ENCODE measurements at regions not wholly inside any gene's neighbourhood (a gene's known extent, or its start where the extent isn't known, plus 50 kb on each side); places are given as distances from the start of the nearest gene placed in this dataset.

DNA sequence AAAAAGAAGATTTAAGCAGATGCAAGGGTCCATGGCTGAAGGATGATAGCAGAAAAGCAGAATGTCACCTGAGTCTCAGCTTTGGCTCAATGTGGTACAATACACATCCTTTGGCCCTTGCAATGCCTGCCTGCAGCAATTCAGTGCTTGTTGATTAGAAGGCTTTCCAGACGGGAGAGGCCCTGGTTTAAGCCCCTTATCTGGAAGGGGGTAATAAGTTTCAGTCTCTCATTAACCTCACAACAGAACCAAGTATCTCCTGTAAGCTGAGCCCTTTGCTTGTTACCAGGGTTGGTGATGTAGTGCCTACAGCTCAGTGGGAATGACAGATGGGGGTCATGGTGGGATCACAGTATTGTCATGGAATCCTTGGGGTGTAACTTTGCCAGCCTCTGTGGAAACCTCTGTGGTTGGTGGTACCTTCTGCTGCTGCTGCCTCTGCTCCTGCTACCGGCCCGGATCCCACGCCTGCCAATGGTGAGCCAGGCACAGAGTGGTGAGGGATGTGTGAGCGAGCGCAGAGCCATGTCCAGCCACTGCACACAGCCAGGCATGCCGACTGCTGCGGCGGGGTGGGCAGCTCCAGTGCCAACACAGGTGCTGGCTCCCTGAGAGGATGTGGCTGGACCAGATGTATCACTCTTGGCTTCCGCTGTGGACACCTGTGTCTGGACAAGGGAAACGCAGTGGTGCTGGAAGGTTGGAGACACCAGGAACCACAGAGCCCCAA lies 81.2 kb downstream of the ADRA2C start:
- Histone ChIP-seq H3K27me3 (ENCODE audit: control insufficient read depth, extremely low read depth, insufficient read depth, low read length) (peaks cover 3% of the 10 kb centered on the region), H4K20me1 (ENCODE audit: control insufficient read depth, extremely low read depth, insufficient read depth, low read length) (no peaks in the 10 kb centered on the region), H3K9ac (ENCODE audit: control insufficient read depth, extremely low read depth, insufficient read depth, low read length) (no peak overlapping the region), H3K79me2 (ENCODE audit: control insufficient read depth, insufficient read depth, low read length) (no peaks in the 10 kb centered on the region), H3K27ac (ENCODE audit: control insufficient read depth, insufficient read depth, low read length) (no peak overlapping the region), H3K36me3 (ENCODE audit: control insufficient read depth in 2 of 2, extremely low read depth in 1 of 2, insufficient read depth in 2 of 2, low read length in 2 of 2) (no peaks in the 10 kb centered on the region), H3K9me3 (ENCODE audit: control insufficient read depth, low read depth, low read length) (peaks cover 2% of the 10 kb centered on the region), H3K9me1 (ENCODE audit: control insufficient read depth, extremely low read depth, insufficient read depth, low read length) (no peaks in the 10 kb centered on the region), H3K4me2 (ENCODE audit: control insufficient read depth, extremely low read depth, insufficient read depth, low read depth, low read length) (no peak overlapping the region), H3K4me3 (ENCODE audit: control insufficient read depth in 2 of 3, extremely low read depth in 1 of 3, insufficient read depth in 2 of 3, low read depth in 1 of 3, low read length in 3 of 3) (no peak overlapping the region), H2AFZ (ENCODE audit: control insufficient read depth, low read length) (no peak overlapping the region), H3K4me1 (ENCODE audit: control insufficient read depth, extremely low read depth, insufficient read depth, low read length) (no peaks in the 10 kb centered on the region)
- dilution Hi-C loops (cut with MboI; ENCODE audit: extremely low pct_ligation_motif_present, low sequenced_read_pairs): no loop called here
- DNase-seq (ENCODE audit: low read depth, low spot score) (no peak), FAIRE-seq (no peak)
- TF ChIP-seq, protein P1, sequence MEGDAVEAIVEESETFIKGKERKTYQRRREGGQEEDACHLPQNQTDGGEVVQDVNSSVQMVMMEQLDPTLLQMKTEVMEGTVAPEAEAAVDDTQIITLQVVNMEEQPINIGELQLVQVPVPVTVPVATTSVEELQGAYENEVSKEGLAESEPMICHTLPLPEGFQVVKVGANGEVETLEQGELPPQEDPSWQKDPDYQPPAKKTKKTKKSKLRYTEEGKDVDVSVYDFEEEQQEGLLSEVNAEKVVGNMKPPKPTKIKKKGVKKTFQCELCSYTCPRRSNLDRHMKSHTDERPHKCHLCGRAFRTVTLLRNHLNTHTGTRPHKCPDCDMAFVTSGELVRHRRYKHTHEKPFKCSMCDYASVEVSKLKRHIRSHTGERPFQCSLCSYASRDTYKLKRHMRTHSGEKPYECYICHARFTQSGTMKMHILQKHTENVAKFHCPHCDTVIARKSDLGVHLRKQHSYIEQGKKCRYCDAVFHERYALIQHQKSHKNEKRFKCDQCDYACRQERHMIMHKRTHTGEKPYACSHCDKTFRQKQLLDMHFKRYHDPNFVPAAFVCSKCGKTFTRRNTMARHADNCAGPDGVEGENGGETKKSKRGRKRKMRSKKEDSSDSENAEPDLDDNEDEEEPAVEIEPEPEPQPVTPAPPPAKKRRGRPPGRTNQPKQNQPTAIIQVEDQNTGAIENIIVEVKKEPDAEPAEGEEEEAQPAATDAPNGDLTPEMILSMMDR (optimal IDR thresholded peaks at IDR 0.05 in 1 of 3, IDR thresholded peaks at IDR 0.05 in 1 of 3, conservative IDR thresholded peaks at IDR 0.05 in 1 of 3; ENCODE audit: extremely low read depth in 1 of 3, insufficient read depth in 2 of 3, low read length in 3 of 3): no peak
- TF ChIP-seq EZH2 (IDR thresholded peaks at IDR 0.05; ENCODE audit: low read length): no peak

DNA sequence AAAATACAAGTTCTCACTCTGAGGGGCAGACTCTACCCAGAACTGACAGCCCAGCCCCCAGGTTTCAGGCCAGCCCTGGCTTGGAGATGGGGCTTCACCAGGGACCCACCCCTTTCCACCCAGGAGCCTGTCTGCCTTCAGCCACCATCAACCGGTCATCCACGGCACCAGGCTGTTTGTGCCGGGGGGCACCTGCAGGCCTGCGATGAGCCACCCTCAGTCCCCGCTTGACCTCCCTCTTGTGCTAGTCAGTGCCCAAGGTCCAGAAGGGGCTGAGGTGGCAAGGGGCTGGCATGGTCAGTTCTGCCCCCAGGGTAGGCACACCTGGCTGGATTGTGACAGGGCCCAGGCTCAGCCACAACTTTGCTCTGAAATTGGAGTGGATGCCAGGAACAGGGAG lies 82.1 kb downstream of the ADRA2C start:
- no peaks in the 10 kb centered on the region for H3K79me2 ChIP-seq (ENCODE audit: control insufficient read depth, insufficient read depth, low read length)
- H3K4me2 ChIP-seq (ENCODE audit: control insufficient read depth, extremely low read depth, insufficient read depth, low read depth, low read length): no peak overlapping the region
- no peaks in the 10 kb centered on the region for H3K9me1 ChIP-seq (ENCODE audit: control insufficient read depth, extremely low read depth, insufficient read depth, low read length)
- FAIRE-seq (no peak), DNase-seq (ENCODE audit: low read depth, low spot score) (no peak)
- no peak overlapping the region for H2AFZ ChIP-seq (ENCODE audit: control insufficient read depth, low read length)
- no peaks in the 10 kb centered on the region for H3K4me1 ChIP-seq (ENCODE audit: control insufficient read depth, extremely low read depth, insufficient read depth, low read length)
- TF ChIP-seq, protein P1 (optimal IDR thresholded peaks at IDR 0.05 in 1 of 3, IDR thresholded peaks at IDR 0.05 in 1 of 3, conservative IDR thresholded peaks at IDR 0.05 in 1 of 3; ENCODE audit: extremely low read depth in 1 of 3, insufficient read depth in 2 of 3, low read length in 3 of 3): no peak
- TF ChIP-seq EZH2 (IDR thresholded peaks at IDR 0.05; ENCODE audit: low read length): no peak
- H3K4me3 ChIP-seq (ENCODE audit: control insufficient read depth in 2 of 3, extremely low read depth in 1 of 3, insufficient read depth in 2 of 3, low read depth in 1 of 3, low read length in 3 of 3): no peak overlapping the region
- H4K20me1 ChIP-seq (ENCODE audit: control insufficient read depth, extremely low read depth, insufficient read depth, low read length): no peaks in the 10 kb centered on the region
- H3K27ac ChIP-seq (ENCODE audit: control insufficient read depth, insufficient read depth, low read length): no peak overlapping the region
- no peaks in the 10 kb centered on the region for H3K36me3 ChIP-seq (ENCODE audit: control insufficient read depth in 2 of 2, extremely low read depth in 1 of 2, insufficient read depth in 2 of 2, low read length in 2 of 2)
- H3K9me3 ChIP-seq (ENCODE audit: control insufficient read depth, low read depth, low read length): peaks cover 2% of the 10 kb centered on the region
- dilution Hi-C loops (cut with MboI; ENCODE audit: extremely low pct_ligation_motif_present, low sequenced_read_pairs): no loop called here
- H3K27me3 ChIP-seq (ENCODE audit: control insufficient read depth, extremely low read depth, insufficient read depth, low read length): peaks cover 3% of the 10 kb centered on the region
- H3K9ac ChIP-seq (ENCODE audit: control insufficient read depth, extremely low read depth, insufficient read depth, low read length): no peak overlapping the region
